GM18498 (cell line): ENCODE measurements at regions not wholly inside any gene's neighbourhood (a gene's known extent, or its start where the extent isn't known, plus 50 kb on each side); places are given as distances from the start of the nearest gene placed in this dataset.
"Not testable (repeated sequence)": the region's sequence is repeated elsewhere in the genome, so short reads cannot be mapped to it uniquely, and the experiment has no call there.

Experiments used
- ATAC-seq: cut with Tn5 transposase; IDR thresholded peaks from one replicate; pipeline ENCODE4 v1.9.1; 2021; ENCODE audit warnings: mild to moderate bottlenecking, moderate library complexity; ENCODE audit not compliant: unreplicated experiment

DNA sequence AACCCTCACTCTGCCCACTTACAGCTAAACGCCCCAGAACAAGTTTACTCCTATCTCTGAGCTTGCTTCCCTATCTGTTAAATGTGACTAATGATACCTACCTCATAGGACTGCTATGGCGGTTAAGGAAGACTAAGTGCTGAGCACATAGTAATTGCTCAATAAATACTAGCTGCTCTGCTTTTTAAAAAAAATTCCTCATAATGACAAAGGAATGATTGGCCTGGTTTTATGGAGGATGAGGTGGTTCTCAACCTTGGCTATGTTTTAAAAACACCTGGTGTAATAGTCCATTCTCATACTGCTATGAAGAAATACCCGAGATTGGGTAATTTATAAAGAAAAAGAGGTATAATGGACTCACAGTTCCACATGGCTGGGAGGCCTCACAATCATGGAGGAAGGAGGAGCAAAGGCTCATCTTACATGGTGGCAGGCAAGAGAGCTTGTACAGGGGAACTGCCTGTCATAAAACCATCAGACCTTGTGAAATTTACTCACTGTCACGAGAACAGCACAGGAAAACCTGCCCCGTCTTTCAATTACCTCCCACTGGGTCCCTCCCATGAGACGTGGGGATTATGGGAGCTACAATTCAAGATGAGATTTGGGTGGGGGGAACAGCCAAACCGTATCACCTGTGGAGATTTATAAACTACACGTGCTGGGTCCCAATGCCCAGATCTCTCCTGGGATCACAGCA, 127.2 kb upstream of the SYT13 start:
- ATAC-seq, result no peak

DNA sequence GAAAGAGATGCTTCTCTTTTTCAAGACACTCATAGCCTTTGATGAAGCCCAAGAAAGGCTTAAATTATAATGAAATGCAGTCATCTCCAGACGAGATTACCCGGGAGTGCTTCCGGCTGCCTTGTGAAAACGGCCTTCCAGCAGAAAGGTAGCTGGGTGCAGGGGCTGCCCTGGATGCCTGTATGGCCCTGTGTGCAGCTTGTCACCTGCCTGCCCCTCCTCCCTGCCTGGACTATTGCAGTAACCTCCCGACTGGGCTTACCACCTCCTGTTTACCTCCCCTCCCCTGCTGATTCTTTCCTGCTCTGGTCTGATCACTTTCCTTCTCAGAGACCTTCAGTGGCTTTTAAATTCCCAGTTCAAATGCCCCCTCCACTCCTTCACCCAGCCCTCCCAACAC, 126.4 kb upstream of the SYT13 start:
- no peak for ATAC-seq

DNA sequence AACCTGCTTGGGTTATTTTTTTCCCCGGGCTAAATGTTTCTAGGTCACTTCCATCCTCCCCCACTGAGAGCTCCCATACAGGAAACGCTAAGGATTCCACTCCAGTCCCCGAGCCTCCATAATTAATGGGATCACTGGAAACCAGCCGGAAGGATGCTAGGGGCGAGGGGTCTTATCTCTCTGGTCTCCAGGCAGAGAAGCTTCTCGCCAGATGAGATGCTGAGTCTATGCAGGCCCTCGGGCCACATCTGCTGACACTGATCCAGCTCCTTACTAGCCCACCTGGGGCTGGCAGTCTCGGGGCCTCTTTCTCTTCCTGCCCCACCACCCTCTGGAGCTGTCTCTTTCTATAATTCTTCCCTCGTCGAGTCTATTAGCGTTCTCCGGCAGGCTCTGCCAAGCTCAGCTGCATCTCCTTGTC, 125.9 kb upstream of the SYT13 start:
- no peak for ATAC-seq

DNA sequence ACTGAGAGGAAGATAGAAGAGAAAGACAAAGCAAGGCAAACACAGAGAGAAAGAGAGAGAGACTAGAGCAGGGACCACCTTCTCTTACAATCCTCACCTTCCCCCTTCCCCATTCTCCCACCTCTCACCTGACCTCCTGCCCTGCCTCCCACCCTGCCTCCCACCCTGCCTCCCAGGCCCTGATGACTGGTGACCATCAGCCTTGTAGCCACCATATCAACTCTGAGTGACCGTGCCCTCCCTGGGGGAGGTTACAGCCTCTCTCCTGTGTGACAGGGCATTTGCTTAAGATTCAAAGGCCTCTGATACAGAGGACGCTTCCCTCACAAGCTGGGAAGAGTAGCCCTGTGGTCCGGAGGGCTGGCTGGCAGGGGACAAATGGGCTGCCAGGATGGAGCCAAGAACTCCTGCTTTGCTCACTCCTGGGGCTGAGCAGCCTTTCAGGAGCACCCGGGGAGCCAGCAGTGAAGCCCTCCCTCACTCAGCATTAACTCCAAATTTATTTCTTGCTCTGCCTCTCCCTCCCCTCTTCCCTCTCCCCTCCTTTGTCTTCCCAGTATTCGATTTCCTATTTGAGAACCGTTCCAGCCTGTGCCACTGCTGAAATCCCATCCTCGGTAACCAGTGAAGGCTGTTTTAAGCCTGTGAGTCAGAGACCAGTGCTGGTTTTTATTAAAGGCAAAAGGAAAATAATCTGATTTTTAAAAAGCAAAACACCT, 125.2 kb upstream of the SYT13 start:
- ATAC-seq, result no peak

DNA sequence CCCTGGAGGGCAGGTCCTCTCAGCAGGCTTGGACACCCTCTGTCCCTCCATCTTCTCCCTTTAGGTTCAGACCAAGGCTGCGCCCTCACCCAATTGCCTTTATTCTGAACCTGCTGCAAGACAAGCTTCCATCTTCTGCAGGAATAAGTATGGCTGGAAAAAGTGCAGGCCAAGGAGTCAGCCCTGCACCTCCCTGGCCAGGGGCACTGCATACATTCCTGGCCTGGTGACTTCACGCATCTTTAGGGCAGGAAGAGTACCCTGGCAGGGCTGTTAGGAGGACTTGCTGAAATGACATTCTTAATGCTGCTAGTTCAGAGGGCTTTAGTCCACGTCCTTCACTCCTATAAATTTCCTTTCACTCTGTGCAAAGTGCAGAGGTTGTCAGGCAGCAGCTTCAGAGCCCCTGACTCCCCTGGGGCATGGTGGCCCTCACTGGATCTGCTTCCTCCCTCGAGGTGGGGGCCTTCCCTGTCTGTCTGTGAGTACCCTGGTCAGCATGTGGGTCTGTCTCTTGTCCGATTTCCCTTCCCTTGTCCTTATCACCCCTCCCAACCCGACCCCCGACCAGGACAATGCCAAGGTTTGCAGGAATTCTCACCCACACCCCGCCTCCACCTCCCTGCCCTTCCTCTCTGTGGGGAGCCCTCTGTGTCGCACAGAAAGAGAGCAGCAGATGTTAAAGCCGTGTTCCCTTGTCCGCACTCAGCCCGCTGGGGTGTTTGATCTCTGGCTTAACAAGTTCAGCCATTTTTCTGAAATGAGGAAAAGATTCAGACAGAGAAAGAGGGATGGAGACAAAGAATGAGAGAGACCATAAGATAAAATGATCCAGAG, 124.5 kb upstream of the SYT13 start:
- ATAC-seq, result no peak

DNA sequence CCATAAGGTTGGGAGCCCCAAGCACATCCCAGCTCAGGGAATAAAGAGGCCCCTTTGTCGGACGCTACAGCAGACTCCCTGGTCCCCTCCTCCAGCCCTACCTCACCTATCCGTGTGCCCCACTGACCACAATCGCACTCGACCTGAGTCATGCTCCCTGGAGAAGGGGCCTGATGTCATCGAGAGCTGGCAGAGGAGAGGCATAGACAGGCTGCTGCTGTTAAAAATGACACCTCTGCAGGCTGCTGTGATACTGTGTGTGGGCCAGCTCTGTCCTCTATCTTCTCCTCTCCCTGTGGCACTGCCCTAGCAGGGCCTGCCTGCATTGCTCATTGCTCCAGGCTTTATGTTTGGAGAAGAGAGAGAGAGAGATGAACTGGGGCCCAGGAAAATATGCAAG, 123.4 kb upstream of the SYT13 start:
- ATAC-seq, result no peak

DNA sequence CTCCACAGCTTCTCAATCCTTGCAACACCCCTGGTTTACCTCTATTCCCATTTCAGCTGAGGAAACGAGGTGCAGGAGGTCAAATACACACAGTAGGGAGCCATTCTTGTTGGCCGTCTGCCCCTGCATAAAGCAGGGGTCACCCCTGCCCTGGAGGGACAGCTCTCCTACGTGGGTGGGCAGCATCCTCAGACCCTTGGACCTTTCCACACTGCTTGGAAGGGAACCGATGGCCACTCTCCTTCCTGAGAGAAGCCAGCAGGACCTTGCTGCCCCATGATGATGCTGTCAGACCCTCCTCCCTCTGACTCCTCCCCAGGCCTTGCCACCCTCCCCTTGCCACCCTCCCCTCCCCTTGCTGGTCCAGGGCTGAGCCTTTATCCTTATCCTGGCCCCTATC, 121.1 kb upstream of the SYT13 start:
- no peak for ATAC-seq

DNA sequence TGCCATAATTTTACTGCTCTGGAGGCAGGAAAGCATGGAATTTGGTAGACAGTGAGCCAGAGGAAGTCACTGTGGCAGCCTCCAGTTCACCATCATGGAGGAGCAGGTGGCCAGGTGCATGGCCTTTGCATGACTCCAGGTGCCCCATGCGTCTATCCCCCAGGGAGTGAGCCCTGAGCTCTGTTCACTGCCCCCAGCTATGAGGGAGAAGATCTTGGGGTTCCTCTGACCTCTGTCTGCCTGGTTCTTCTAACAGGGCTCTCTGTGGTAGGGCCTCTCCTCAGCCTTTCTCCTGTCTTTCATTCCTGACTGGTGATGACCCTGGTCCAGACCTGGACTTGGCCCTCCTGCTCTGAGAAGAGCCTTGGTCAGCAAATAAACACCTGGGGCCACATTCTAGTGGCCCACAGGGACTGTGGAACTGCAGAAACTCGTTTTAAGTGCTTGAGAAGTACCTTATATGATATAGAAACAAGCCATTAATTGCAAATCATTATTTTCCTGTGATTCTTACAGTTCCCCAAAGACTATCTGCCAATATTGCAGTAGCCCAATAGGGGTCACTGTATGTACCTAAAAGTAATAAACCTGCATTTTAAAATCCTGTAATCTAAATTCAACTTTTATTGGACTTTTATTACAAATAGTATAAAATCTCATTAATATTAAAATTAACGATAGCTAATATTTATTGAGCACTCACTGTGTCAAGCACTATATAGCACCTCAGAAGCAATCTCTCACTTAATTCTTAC, 120.0 kb upstream of the SYT13 start:
- ATAC-seq, result no peak

GRCh38 chr11:45403521-45403920, 117.4 kb upstream of the SYT13 start:
- not testable (repeated sequence) for ATAC-seq

- no peak for ATAC-seq
These were observed 116.0 kb upstream of the SYT13 start for GRCh38 chr11:45402049-45402630.

GRCh38 chr11:45400591-45400990, 114.5 kb upstream of the SYT13 start:
- ATAC-seq, result no peak

DNA sequence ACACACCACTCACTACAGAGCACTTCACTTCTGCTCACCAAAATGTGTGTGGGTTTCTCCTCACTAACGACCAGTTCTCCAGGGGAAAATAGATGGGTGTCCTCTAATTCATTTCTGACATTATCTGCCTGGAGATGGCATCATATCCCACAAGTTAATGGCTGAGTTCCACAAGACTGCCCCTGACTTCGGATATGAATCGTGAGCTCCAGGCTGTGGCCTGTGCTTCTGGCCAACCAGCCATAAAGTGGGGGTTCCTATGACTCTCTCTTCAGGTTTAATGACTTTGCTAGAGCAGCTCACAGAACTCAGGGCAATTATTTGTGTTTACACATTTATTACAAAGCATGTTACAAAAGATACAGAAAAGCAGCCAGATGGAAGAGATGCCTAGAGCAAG, 113.0 kb upstream of the SYT13 start:
- no peak for ATAC-seq

GRCh38 chr11:45398325-45398724, 112.2 kb upstream of the SYT13 start:
- no peak for ATAC-seq

- ATAC-seq, result no peak
These were observed 110.3 kb upstream of the SYT13 start for GRCh38 chr11:45396394-45396793.

- no peak for ATAC-seq
These were observed 109.8 kb upstream of the SYT13 start for GRCh38 chr11:45395947-45396346.

- ATAC-seq, result no peak
These were observed 109.3 kb upstream of the SYT13 start for GRCh38 chr11:45395421-45395820.

- ATAC-seq, result no peak
These were observed 108.3 kb upstream of the SYT13 start for GRCh38 chr11:45394294-45395085.

DNA sequence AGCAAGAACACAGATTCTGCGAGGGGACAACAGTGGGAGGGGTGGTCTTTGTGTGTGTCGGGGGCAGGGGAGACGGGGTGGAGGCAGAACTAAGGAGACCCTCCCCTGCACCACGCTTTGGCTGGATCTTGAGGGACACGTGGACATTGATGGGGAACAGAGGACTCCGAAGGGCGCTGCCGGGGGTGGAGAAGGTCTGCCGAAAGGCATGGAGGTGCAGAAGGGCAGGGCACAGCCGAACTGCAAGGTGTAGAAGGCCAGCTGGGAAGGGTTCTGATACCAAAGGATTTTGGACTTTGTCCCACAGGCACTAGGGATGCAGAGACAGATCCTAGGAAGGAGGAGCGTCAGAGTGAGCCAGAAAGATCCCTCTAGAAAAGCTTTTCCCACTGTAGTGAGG, 107.7 kb upstream of the SYT13 start:
- ATAC-seq, result no peak

DNA sequence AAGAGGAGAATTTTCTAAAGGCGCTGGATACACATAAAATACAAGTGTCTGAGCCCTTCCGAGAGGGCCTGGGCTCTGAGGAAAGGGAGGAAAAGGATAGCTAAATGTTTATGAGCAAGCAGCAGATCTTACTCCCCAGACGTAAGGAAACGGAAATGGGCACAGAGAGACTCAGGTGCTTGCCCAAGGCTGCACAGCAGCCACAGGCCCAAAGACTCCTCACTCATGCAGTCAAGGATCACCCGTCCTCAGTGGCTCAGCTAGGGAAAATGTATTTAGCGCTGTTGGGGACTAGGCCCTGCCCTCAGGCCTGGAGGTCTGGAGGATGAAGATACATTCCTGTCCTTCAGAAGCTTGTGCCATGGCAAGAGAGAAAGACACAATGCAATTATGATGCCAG, 107.2 kb upstream of the SYT13 start:
- no peak for ATAC-seq

- ATAC-seq, result no peak
These were observed 106.5 kb upstream of the SYT13 start for GRCh38 chr11:45392591-45393091.
